Panc1 (cell line): ENCODE measurements at regions not wholly inside any gene's neighbourhood (a gene's known extent, or its start where the extent isn't known, plus 50 kb on each side); places are given as distances from the start of the nearest gene placed in this dataset.

Source experiments
- ATAC-seq: fragments of 200-7000 bp; cut with Tn5 transposase; 2 replicates; pipeline ENCODE4 v1.9.1; 2020; ENCODE audit warnings: mild to moderate bottlenecking, moderate library complexity
- BruUV-seq: library from RNA; stranded (reverse); fragments of 400-500 nt; replicated peaks from 2 replicates; lab custom pipeline; 2021; lab: Mats Ljungman, UMichigan
- CTCF ChIA-PET: fragments of 300-600 bp; sonication (Branson Sonifier 250); formaldehyde crosslinking; loops from one replicate; lab custom pipeline; 2022; ENCODE audit warnings: antibody characterized with exemption; lab: Charles Lee
- POLR2A ChIA-PET: fragments of 300-600 bp; sonication (Branson Sonifier 250); formaldehyde crosslinking; loops from one replicate; lab custom pipeline; 2022; ENCODE audit warnings: antibody characterized with exemption; lab: Charles Lee
- DNase-seq: peaks from one replicate; pipeline ENCODE4 v3.0.0-alpha.2; 2010; ENCODE audit warnings: low read depth, low spot score
- H3K27ac ChIP-seq: 2 replicates; pipeline ENCODE4 v1.5.1; 2011; ENCODE audit warnings: mild to moderate bottlenecking, low read length, inconsistent platforms
- H3K27me3 ChIP-seq: fragments of 200-500 bp; sonication (Bioruptor generic); 2 replicates; pipeline ENCODE4 v1.6.0; 2014; ENCODE audit warnings: low read length, inconsistent platforms; ENCODE audit not compliant: control insufficient read depth, insufficient read depth
- H3K36me3 ChIP-seq: fragments of 200-500 bp; sonication (Bioruptor generic); 2 replicates; pipeline ENCODE4 v1.5.1; 2014; ENCODE audit warnings: inconsistent platforms, mild to moderate bottlenecking, low read length, moderate library complexity; ENCODE audit not compliant: control insufficient read depth, insufficient read depth
- H3K4me1 ChIP-seq: 2 replicates; pipeline ENCODE4 v1.5.1; 2011; ENCODE audit warnings: inconsistent platforms, mild to moderate bottlenecking, low read length, moderate library complexity; ENCODE audit not compliant: control insufficient read depth, insufficient read depth
- H3K4me3 ChIP-seq, 2 experiments: 2 replicates each; pipeline ENCODE4 v1.5.1; 2011 to 2012; ENCODE audit warnings: low read depth in 2 of 2, low read length in 2 of 2, mild to moderate bottlenecking in 2 of 2, inconsistent platforms in 1 of 2, moderate library complexity in 1 of 2
- H3K9me3 ChIP-seq: fragments of 200-500 bp; sonication (Bioruptor generic); 2 replicates; pipeline ENCODE4 v1.5.1; 2014; ENCODE audit warnings: low read depth, mild to moderate bottlenecking, inconsistent platforms, low read length, moderate library complexity; ENCODE audit not compliant: control insufficient read depth, insufficient read depth
- POLR2AphosphoS5 ChIP-seq: IDR thresholded peaks from 2 replicates; pipeline ENCODE4 v1.6.1; 2012; ENCODE audit warnings: mild to moderate bottlenecking, low read depth, low read length, moderate library complexity
- SIN3A ChIP-seq: IDR thresholded peaks from 2 replicates; pipeline ENCODE4 v1.6.1; 2012; ENCODE audit warnings: low read depth, mild to moderate bottlenecking, low read length, moderate library complexity, borderline replicate concordance; ENCODE audit not compliant: insufficient read depth
- TCF7L2 ChIP-seq: IDR thresholded peaks from 2 replicates; pipeline ENCODE4 v1.6.1; 2011; ENCODE audit warnings: mild to moderate bottlenecking, low read depth, low read length, inconsistent platforms
- in situ Hi-C: cut with HindIII; loops from 2 replicates; pipeline ENCODE4 v1.10.0; 2016; ENCODE audit warnings: low sequenced_read_pairs, low pct_unique_long_range_greater_than_20kb
- intact Hi-C: fragments of 100-400 bp; cut with micrococcal nuclease; formaldehyde crosslinking; loops from one replicate; pipeline ENCODE4 v1.10.0; 2022; ENCODE audit not compliant: unreplicated experiment
- TF ChIP-seq, protein P1 (sequence below): fragments of 450-650 bp; IDR thresholded peaks from 2 replicates; pipeline ENCODE4 v1.5.1; 2017; ENCODE audit warnings: mild to moderate bottlenecking
- TF ChIP-seq, protein P2 (sequence below), 2 experiments: IDR thresholded peaks; 2 replicates each; pipeline ENCODE4 v1.6.1; 2011 to 2012; ENCODE audit warnings: low read depth in 2 of 2, control low read depth in 1 of 2, low read length in 1 of 2, mild to moderate bottlenecking in 1 of 2, moderate library complexity in 1 of 2; ENCODE audit not compliant: insufficient read depth in 1 of 2

DNA sequence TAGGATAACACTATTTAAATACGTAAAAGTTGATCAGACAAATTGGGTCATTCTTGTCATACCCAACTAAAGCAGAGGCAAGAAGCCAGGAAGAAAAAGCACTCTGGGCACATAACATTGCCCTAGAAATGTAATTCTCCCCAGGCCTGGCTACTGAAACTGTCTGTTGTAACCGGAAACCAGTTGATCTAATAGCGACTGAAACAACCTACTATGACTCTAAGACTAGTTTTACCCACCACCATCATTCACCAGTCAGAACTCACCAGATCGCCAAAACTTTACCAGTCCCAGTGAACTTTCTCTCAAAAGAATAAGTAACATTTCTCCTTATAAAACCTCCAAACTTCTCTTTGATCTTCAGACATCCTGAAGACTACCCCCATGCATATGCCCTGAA lies 99.3 kb upstream of the WWC1 start:
- POLR2A ChIA-PET, result no interaction called here
- CTCF ChIA-PET, result no interaction called here
- H3K27me3 ChIP-seq, result peaks cover 17% of the 10 kb centered on the region
- no peaks in the 10 kb centered on the region for H3K36me3 ChIP-seq
- TF ChIP-seq POLR2AphosphoS5 (no peak), TCF7L2 (no peak)
- TF ChIP-seq, protein P1, sequence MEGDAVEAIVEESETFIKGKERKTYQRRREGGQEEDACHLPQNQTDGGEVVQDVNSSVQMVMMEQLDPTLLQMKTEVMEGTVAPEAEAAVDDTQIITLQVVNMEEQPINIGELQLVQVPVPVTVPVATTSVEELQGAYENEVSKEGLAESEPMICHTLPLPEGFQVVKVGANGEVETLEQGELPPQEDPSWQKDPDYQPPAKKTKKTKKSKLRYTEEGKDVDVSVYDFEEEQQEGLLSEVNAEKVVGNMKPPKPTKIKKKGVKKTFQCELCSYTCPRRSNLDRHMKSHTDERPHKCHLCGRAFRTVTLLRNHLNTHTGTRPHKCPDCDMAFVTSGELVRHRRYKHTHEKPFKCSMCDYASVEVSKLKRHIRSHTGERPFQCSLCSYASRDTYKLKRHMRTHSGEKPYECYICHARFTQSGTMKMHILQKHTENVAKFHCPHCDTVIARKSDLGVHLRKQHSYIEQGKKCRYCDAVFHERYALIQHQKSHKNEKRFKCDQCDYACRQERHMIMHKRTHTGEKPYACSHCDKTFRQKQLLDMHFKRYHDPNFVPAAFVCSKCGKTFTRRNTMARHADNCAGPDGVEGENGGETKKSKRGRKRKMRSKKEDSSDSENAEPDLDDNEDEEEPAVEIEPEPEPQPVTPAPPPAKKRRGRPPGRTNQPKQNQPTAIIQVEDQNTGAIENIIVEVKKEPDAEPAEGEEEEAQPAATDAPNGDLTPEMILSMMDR, result no peak
- H3K27ac ChIP-seq, result no peak overlapping the region
- in situ Hi-C loops, result no loop called here
- no peaks in the 10 kb centered on the region for H3K4me1 ChIP-seq
- no peaks in the 10 kb centered on the region for H3K9me3 ChIP-seq
- DNase-seq (no peak), ATAC-seq (no peak)
- intact Hi-C loops, result no loop called here
- no peak overlapping the region for H3K4me3 ChIP-seq
- no TSS peak for BruUV-seq

DNA sequence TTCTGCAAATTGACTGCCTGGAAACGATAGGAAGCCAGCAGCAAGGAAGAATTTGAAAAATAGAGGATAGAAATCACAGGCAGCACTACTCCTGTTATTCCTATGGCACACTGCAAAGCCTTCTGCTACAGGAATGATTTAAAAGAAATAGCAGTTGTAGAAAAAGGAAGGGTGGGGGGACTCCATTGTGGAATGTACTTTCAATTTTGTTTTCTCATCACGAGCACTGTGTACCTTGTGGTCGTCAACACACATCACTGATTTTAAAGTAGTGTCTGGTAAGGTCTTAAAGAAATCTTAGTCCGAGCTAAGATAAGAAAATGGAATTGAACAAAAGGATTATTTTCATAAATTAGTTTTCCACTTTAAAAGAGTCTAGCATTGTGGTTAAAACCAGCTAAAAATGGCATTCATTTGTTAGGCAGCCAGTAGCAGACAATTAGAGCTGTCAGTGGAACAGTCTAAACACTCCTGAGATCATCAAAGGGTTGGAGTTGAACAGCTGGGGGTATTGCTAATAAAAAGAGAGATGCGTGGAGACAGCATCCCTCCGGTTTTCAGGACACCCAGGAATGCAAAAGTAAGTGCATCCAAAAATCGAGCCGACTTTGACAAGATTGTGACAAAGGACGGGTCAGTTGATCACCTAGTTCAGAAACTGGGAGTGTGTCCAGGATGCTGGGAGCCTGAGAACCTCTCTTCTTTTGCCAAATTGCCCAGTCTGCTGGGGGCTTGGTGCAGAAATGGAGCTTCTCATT lies 97.8 kb upstream of the WWC1 start:
- H3K36me3 ChIP-seq, result no peaks in the 10 kb centered on the region
- no peak for TF ChIP-seq TCF7L2
- no peak for TF ChIP-seq SIN3A
- TF ChIP-seq, protein P1, result no peak
- CTCF ChIA-PET, result no interaction called here
- no peak for DNase-seq
- intact Hi-C loops, result no loop called here
- H3K9me3 ChIP-seq, result no peaks in the 10 kb centered on the region
- POLR2A ChIA-PET, result no interaction called here
- peaks cover 17% of the 10 kb centered on the region for H3K27me3 ChIP-seq
- no peak overlapping the region for H3K27ac ChIP-seq
- no TSS peak for BruUV-seq
- ATAC-seq, result no peak
- H3K4me3 ChIP-seq, result no peak overlapping the region
- H3K4me1 ChIP-seq, result no peaks in the 10 kb centered on the region
- in situ Hi-C loops, result no loop called here

DNA sequence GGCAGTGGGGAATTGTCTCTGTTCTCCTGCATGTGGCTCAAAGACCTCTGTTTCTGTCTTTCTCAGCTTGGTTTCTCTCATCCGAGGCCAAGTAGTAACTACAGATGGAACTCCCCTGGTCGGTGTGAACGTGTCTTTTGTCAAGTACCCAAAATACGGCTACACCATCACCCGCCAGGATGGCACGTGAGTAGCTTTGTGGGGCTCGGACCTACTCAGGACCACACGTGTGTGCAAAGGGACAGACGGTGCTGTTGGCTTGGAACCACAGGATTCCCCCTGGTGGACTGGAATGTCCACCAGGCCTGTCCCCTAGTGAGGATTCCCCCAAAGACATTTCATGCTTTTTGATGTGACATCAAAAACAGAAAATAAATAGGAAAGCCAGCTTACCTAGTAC lies 96.3 kb upstream of the WWC1 start:
- Histone ChIP-seq H3K9me3 (no peaks in the 10 kb centered on the region), H3K27me3 (peaks cover 17% of the 10 kb centered on the region), H3K4me1 (no peaks in the 10 kb centered on the region), H3K36me3 (no peaks in the 10 kb centered on the region), H3K27ac (no peak overlapping the region), H3K4me3 (no peak overlapping the region)
- intact Hi-C loops (no loop called here), in situ Hi-C loops (no loop called here)
- ATAC-seq (no peak), DNase-seq (no peak)
- POLR2A ChIA-PET, result no interaction called here
- CTCF ChIA-PET, result no interaction called here
- no TSS peak for BruUV-seq
- TF ChIP-seq, protein P2, sequence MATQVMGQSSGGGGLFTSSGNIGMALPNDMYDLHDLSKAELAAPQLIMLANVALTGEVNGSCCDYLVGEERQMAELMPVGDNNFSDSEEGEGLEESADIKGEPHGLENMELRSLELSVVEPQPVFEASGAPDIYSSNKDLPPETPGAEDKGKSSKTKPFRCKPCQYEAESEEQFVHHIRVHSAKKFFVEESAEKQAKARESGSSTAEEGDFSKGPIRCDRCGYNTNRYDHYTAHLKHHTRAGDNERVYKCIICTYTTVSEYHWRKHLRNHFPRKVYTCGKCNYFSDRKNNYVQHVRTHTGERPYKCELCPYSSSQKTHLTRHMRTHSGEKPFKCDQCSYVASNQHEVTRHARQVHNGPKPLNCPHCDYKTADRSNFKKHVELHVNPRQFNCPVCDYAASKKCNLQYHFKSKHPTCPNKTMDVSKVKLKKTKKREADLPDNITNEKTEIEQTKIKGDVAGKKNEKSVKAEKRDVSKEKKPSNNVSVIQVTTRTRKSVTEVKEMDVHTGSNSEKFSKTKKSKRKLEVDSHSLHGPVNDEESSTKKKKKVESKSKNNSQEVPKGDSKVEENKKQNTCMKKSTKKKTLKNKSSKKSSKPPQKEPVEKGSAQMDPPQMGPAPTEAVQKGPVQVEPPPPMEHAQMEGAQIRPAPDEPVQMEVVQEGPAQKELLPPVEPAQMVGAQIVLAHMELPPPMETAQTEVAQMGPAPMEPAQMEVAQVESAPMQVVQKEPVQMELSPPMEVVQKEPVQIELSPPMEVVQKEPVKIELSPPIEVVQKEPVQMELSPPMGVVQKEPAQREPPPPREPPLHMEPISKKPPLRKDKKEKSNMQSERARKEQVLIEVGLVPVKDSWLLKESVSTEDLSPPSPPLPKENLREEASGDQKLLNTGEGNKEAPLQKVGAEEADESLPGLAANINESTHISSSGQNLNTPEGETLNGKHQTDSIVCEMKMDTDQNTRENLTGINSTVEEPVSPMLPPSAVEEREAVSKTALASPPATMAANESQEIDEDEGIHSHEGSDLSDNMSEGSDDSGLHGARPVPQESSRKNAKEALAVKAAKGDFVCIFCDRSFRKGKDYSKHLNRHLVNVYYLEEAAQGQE (IDR thresholded peaks at IDR 0.05; ENCODE audit: insufficient read depth in 1 of 2, low read depth in 2 of 2, low read length in 1 of 2), result no peak
- TF ChIP-seq, protein P1, result no peak
- TF ChIP-seq SIN3A (no peak), POLR2AphosphoS5 (no peak), TCF7L2 (no peak)
